Small intestine (tissue), 7 donors: ENCODE measurements at regions not wholly inside any gene's neighbourhood (a gene's known extent, or its start where the extent isn't known, plus 50 kb on each side); places are given as distances from the start of the nearest gene placed in this dataset.

Source experiments
- DNase-seq, 2 donors: peaks; one replicate each; pipeline versions ENCODE4 v3.0.0 to v3.0.0-alpha.2; 2013
- FAIRE-seq: peaks from 2 replicates; lab custom pipeline; 2012; peaks lifted over from hg19 to GRCh38; lab: Jason Lieb, UNC
- H3K27ac ChIP-seq, 3 donors: one replicate each; pipeline ENCODE4 v1.5.1; 2013; ENCODE audit warnings: low read length in 2 of 3, mild to moderate bottlenecking in 2 of 3, control low read depth in 1 of 3, inconsistent platforms in 1 of 3, low read depth in 1 of 3, moderate library complexity in 1 of 3
- H3K27me3 ChIP-seq, 3 donors: one replicate each; pipeline ENCODE4 v1.6.1; 2013; ENCODE audit warnings: low read length in 3 of 3, inconsistent platforms in 1 of 3; ENCODE audit not compliant: control insufficient read depth in 3 of 3, insufficient read depth in 3 of 3
- H3K36me3 ChIP-seq, 3 donors: one replicate each; pipeline ENCODE4 v1.6.1; 2013; ENCODE audit warnings: low read length in 3 of 3, inconsistent platforms in 1 of 3, low read depth in 1 of 3, mild to moderate bottlenecking in 1 of 3, moderate library complexity in 1 of 3; ENCODE audit not compliant: control insufficient read depth in 3 of 3, insufficient read depth in 2 of 3
- H3K4me1 ChIP-seq, 3 donors: one replicate each; pipeline ENCODE4 v1.6.1; 2013; ENCODE audit warnings: low read length in 2 of 3, inconsistent platforms in 1 of 3, low read depth in 1 of 3, mild to moderate bottlenecking in 1 of 3, moderate library complexity in 1 of 3; ENCODE audit not compliant: control insufficient read depth in 3 of 3, insufficient read depth in 2 of 3
- H3K4me3 ChIP-seq, 3 donors: one replicate each; pipeline ENCODE4 v1.5.1; 2013; ENCODE audit warnings: low read length in 3 of 3, control low read depth in 1 of 3, inconsistent platforms in 1 of 3, low read depth in 1 of 3, mild to moderate bottlenecking in 1 of 3, moderate library complexity in 1 of 3
- H3K9me3 ChIP-seq, 2 donors: one replicate each; pipeline ENCODE4 v1.6.1; 2013; ENCODE audit warnings: low read depth in 1 of 2, low read length in 1 of 2; ENCODE audit not compliant: control insufficient read depth in 2 of 2, insufficient read depth in 1 of 2
- WGBS, 3 donors: extraction: QIAGEN DNeasy Blood & Tissue Kit; methylation state at CpG; one replicate each; pipeline ENCODE4 v1.1.7; 2013; 5-methylcytosine and 5-hydroxymethylcytosine counted together
- donor health status: healthy with polysubstance abuse.
- donor health status: control.
- donor health status: control.
- donor health status: Bipolar disorder and iron deficiency.
- donor health status: healthy.

- no peak overlapping the region for H3K27ac ChIP-seq
- DNase-seq (no peak), FAIRE-seq (no peak)
- no peaks in the 10 kb centered on the region for H3K9me3 ChIP-seq
- no peaks in the 10 kb centered on the region for H3K27me3 ChIP-seq
- no peaks in the 10 kb centered on the region for H3K36me3 ChIP-seq
- H3K4me1 ChIP-seq: no peaks in the 10 kb centered on the region
- H3K4me3 ChIP-seq: no peak overlapping the region
- WGBS, 3 donors: 59 to 67% (median 63%) methylated on average over 2 of the region's 2 CpGs
These were observed 549.8 kb upstream of the AGTR1 start for GRCh38 chr3:148147903-148148302.

GRCh38 chr3:148149556-148149955 is 548.1 kb upstream of the AGTR1 start:
- FAIRE-seq (no peak), DNase-seq (no peak)
- Histone ChIP-seq H3K27ac (no peak overlapping the region), H3K36me3 (no peaks in the 10 kb centered on the region), H3K4me3 (no peak overlapping the region), H3K9me3 (no peaks in the 10 kb centered on the region), H3K4me1 (no peaks in the 10 kb centered on the region), H3K27me3 (no peaks in the 10 kb centered on the region)
- 59 to 81% (median 71%) methylated on average over 2 of the region's 2 CpGs for WGBS, 3 donors

- H3K27ac ChIP-seq: no peak overlapping the region
- H3K36me3 ChIP-seq: no peaks in the 10 kb centered on the region
- DNase-seq: no peak
- no peaks in the 10 kb centered on the region for H3K27me3 ChIP-seq
- no peak for FAIRE-seq
- WGBS, 3 donors: 82 to 87% (median 85%) methylated on average over 2 of the region's 2 CpGs
- no peaks in the 10 kb centered on the region for H3K9me3 ChIP-seq
- no peak overlapping the region for H3K4me3 ChIP-seq
- no peaks in the 10 kb centered on the region for H3K4me1 ChIP-seq
These were observed 547.6 kb upstream of the AGTR1 start for GRCh38 chr3:148150141-148150540.

GRCh38 chr3:148158210-148158609 is 539.5 kb upstream of the AGTR1 start:
- no peak overlapping the region for H3K27ac ChIP-seq
- no peak for DNase-seq
- H3K36me3 ChIP-seq: no peaks in the 10 kb centered on the region
- WGBS, 3 donors: 44 to 66% (median 54%) methylated on average over 3 of the region's 3 CpGs
- H3K9me3 ChIP-seq: peaks cover 0 to 3% of the 10 kb centered on the region in 2 donors
- no peaks in the 10 kb centered on the region for H3K4me1 ChIP-seq
- H3K4me3 ChIP-seq: no peak overlapping the region
- H3K27me3 ChIP-seq: no peaks in the 10 kb centered on the region
- no peak for FAIRE-seq

- Histone ChIP-seq H3K4me1 (no peaks in the 10 kb centered on the region), H3K27me3 (no peaks in the 10 kb centered on the region), H3K9me3 (peaks cover 0 to 3% of the 10 kb centered on the region in 2 donors), H3K27ac (no peak overlapping the region), H3K4me3 (no peak overlapping the region), H3K36me3 (no peaks in the 10 kb centered on the region)
- WGBS, 3 donors: 33 to 60% (median 42%) methylated on average over 2 of the region's 2 CpGs
- no peak for DNase-seq
- no peak for FAIRE-seq
These were observed 535.6 kb upstream of the AGTR1 start for GRCh38 chr3:148162132-148162531.

GRCh38 chr3:148168347-148168746 is 529.4 kb upstream of the AGTR1 start:
- WGBS, 3 donors: 42 to 54% (median 49%) methylated on average over 2 of the region's 2 CpGs
- Histone ChIP-seq H3K36me3 (no peaks in the 10 kb centered on the region), H3K27me3 (no peaks in the 10 kb centered on the region), H3K27ac (no peak overlapping the region), H3K4me3 (no peak overlapping the region), H3K9me3 (no peaks in the 10 kb centered on the region), H3K4me1 (no peaks in the 10 kb centered on the region)
- DNase-seq: no peak
- FAIRE-seq: no peak

GRCh38 chr3:148173851-148174250 is 523.9 kb upstream of the AGTR1 start:
- no peaks in the 10 kb centered on the region for H3K9me3 ChIP-seq
- H3K27ac ChIP-seq: no peak overlapping the region
- no peak for DNase-seq
- H3K4me1 ChIP-seq: no peaks in the 10 kb centered on the region
- 52 to 59% (median 55%) methylated on average over 4 of the region's 4 CpGs for WGBS, 3 donors
- FAIRE-seq: no peak
- no peaks in the 10 kb centered on the region for H3K36me3 ChIP-seq
- H3K4me3 ChIP-seq: no peak overlapping the region
- no peaks in the 10 kb centered on the region for H3K27me3 ChIP-seq

- no peaks in the 10 kb centered on the region for H3K36me3 ChIP-seq
- no peak overlapping the region for H3K4me3 ChIP-seq
- H3K4me1 ChIP-seq: no peaks in the 10 kb centered on the region
- H3K9me3 ChIP-seq: no peaks in the 10 kb centered on the region
- no peak for FAIRE-seq
- no peak overlapping the region for H3K27ac ChIP-seq
- H3K27me3 ChIP-seq: no peaks in the 10 kb centered on the region
- DNase-seq: no peak
These were observed 522.5 kb upstream of the AGTR1 start for GRCh38 chr3:148175214-148175613.

- no peak for FAIRE-seq
- Histone ChIP-seq H3K27ac (no peak overlapping the region), H3K4me1 (no peaks in the 10 kb centered on the region), H3K9me3 (no peaks in the 10 kb centered on the region), H3K4me3 (no peak overlapping the region), H3K36me3 (no peaks in the 10 kb centered on the region), H3K27me3 (no peaks in the 10 kb centered on the region)
- DNase-seq: no peak
- 13 to 30% (median 14%) methylated on average over 3 of the region's 3 CpGs for WGBS, 3 donors
These were observed 519.2 kb upstream of the AGTR1 start for GRCh38 chr3:148178503-148178902.
